ENCODE measurements at regions not wholly inside any gene's neighbourhood (a gene's known extent, or its start where the extent isn't known, plus 50 kb on each side); places are given as distances from the start of the nearest gene placed in this dataset.

GRCh38 chr9:88930716-88931115 is 60.6 kb upstream of the S1PR3 start:
- no peak overlapping the region for H2BK15ac ChIP-seq (ENCODE audit: low read depth, low read length)
- no peaks in the 10 kb centered on the region for H3K9me3 ChIP-seq (ENCODE audit: control insufficient read depth, low read depth, low read length)
- H2AK5ac ChIP-seq (ENCODE audit: insufficient read length, low read length) = no peak overlapping the region
- no peak overlapping the region for H4K5ac ChIP-seq (ENCODE audit: insufficient read length, low read depth, low read length)
- no peak for DNase-seq
- Mint-ChIP-seq H3K27me3 (ENCODE audit: low read depth) (no peaks in the 10 kb centered on the region; the same call in none of the 2 replicates), H3K27ac (no peak overlapping the region), H3K4me3 (no peak overlapping the region), H3K4me1 (peaks cover 1 to 5% of the 10 kb centered on the region in 2 experiments; a peak in 1 of 4 replicates), H3K36me3 (ENCODE audit: insufficient read depth in 1 of 3, low read depth in 3 of 3) (no peaks in the 10 kb centered on the region), H3K9me3 (peaks cover 5 to 9% of the 10 kb centered on the region in 2 experiments; a peak in 3 of 5 replicates)
- H3K79me1 ChIP-seq (ENCODE audit: insufficient read depth, low read depth, low read length, poor library complexity, severe bottlenecking) = no peaks in the 10 kb centered on the region
- H3K4me1 ChIP-seq (ENCODE audit: insufficient read depth, low read length) = no peaks in the 10 kb centered on the region
- no peaks in the 10 kb centered on the region for H3K23me2 ChIP-seq (ENCODE audit: insufficient read length, low read depth, low read length, poor library complexity, severe bottlenecking)
- H2BK12ac ChIP-seq (ENCODE audit: insufficient read length, low read depth, low read length) = no peak overlapping the region
- no peak overlapping the region for H3K23ac ChIP-seq (ENCODE audit: insufficient read length, low read depth, low read length)
- H3T11ph ChIP-seq (ENCODE audit: low read length) = no peak overlapping the region
- H3K79me2 ChIP-seq (ENCODE audit: insufficient read depth, low read length) = no peaks in the 10 kb centered on the region
- no peak overlapping the region for H2BK120ac ChIP-seq (ENCODE audit: low read depth, low read length, poor library complexity, severe bottlenecking)
- H3K4ac ChIP-seq (ENCODE audit: low read depth, low read length) = no peak overlapping the region
- no peak for TF ChIP-seq CTCF (conservative IDR thresholded peaks at IDR 0.05)
- no peak overlapping the region for H3K9ac ChIP-seq (ENCODE audit: extremely low read depth, insufficient read length, low read length)
- no peak overlapping the region for H2BK20ac ChIP-seq (ENCODE audit: low read depth, low read length, poor library complexity, severe bottlenecking)
- H2AFZ ChIP-seq (ENCODE audit: low read length) = no peak overlapping the region
- no peak overlapping the region for H3K14ac ChIP-seq (ENCODE audit: insufficient read depth, low read length)
- H3K27ac ChIP-seq (ENCODE audit: insufficient read length, low read depth, low read length) = no peak overlapping the region
- no peak overlapping the region for H4K8ac ChIP-seq (replicated peaks; ENCODE audit: insufficient read length, low read depth, low read length)
- no peak overlapping the region for H2BK5ac ChIP-seq (ENCODE audit: insufficient read length, low read length)
- H3K4me2 ChIP-seq (ENCODE audit: insufficient read depth, insufficient read length, low read length) = no peak overlapping the region
- H4K20me1 ChIP-seq (ENCODE audit: control insufficient read depth, insufficient read depth, insufficient read length) = no peaks in the 10 kb centered on the region
- no peak overlapping the region for H3K18ac ChIP-seq (ENCODE audit: insufficient read length, low read depth, low read length)
- H3K27me3 ChIP-seq (ENCODE audit: insufficient read depth, low read length) = no peaks in the 10 kb centered on the region
- WGBS (ENCODE audit: extremely low coverage, insufficient read length, low lambda C conversion rate) = no CpG with 5 or more reads among the region's 3 CpGs
- H4K91ac ChIP-seq (ENCODE audit: insufficient read length, low read depth, low read length) = no peak overlapping the region
- H3K56ac ChIP-seq (ENCODE audit: insufficient read length, low read depth, low read length) = no peak overlapping the region

Measured in H9 (cell line).